GM03348 (cell line): ENCODE measurements at regions not wholly inside any gene's neighbourhood (a gene's known extent, or its start where the extent isn't known, plus 50 kb on each side); places are given as distances from the start of the nearest gene placed in this dataset.
A peak's percentile ranks its signal among the peaks of the same experiment; 100 is the strongest.

Experiments used
- DNase-seq: peaks from one replicate; pipeline ENCODE4 v3.0.0; 2012; ENCODE audit warnings: low spot score

DNA sequence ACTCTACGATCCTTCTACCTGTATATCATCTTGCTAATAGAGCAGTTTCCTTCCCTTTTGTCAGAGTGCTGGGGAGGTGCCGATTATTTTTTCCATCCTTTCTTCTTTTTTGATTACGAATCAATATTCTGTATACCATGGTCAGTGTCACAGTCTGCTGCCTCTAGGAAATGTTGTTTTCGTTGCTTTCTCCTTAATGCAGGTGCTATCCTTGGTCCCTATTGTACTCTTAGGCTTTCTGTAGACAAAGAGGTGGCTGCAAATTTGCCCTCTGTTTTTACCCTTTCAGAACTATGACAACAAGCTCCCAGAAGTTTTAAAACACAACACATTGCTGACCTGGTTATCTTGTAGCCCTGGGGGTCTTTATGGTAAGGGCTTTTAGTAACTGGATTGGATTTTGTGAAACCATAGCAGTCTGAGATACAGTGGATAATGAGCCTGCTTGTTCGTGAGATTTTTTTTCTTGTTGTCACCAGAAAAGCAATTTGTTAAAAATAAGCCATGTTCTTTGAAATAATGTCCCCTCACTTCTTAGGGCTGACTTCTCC lies 430.3 kb upstream of the TPM1 start:
- no peak for DNase-seq

DNA sequence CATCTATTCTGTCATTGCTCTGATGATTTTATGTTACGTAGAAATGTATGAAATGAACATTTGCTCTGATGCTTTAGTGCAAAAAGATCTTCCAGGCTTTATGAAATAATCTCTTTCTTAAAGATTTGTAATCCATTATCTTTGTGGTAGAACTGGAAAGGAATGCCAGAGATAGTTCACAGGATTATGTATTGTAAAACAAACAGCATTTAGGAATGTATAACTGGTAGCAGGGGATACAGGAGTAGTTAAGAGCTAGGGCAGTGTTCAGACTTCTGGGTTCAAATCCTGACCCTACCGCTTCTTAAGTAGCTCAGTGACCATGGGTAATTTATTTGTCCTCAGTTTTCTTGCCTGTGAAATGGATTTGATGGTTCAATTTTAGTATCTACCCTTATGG lies 429.8 kb upstream of the TPM1 start:
- DNase-seq: no peak

- DNase-seq: no peak
Observed at GRCh38 chr15:62616746-62617145, 425.8 kb upstream of the TPM1 start.

DNA sequence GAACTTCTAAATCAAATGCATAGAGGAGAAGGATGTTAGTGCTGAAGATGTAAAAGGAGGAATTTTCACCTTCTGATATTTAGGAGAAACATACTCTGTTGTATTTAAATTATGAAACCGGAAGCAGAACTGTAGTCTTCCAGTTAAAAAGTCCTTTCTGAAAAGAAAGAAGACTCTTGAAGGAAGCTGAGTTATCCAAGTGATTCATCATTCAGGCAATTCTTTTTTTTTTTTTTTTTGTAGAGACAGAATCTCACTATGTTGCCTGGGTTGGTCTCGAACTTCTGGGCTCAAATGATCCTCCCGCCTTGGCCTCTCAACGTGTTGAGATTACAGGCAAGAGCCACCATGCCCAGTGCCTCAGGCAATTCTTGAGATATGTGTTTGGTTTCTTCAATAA lies 424.8 kb upstream of the TPM1 start:
- no peak for DNase-seq

- peak; percentile 77 for DNase-seq
Observed at GRCh38 chr15:62618432-62618831, 424.1 kb upstream of the TPM1 start.

- DNase-seq: no peak
Observed at GRCh38 chr15:62618846-62619504, 423.6 kb upstream of the TPM1 start.

GRCh38 chr15:62619526-62619925 lies 423.0 kb upstream of the TPM1 start:
- no peak for DNase-seq

- DNase-seq: no peak
Observed at GRCh38 chr15:62622775-62623174, 419.8 kb upstream of the TPM1 start.

GRCh38 chr15:62624547-62625378 lies 417.8 kb upstream of the TPM1 start:
- peak; percentile 76 for DNase-seq

DNA sequence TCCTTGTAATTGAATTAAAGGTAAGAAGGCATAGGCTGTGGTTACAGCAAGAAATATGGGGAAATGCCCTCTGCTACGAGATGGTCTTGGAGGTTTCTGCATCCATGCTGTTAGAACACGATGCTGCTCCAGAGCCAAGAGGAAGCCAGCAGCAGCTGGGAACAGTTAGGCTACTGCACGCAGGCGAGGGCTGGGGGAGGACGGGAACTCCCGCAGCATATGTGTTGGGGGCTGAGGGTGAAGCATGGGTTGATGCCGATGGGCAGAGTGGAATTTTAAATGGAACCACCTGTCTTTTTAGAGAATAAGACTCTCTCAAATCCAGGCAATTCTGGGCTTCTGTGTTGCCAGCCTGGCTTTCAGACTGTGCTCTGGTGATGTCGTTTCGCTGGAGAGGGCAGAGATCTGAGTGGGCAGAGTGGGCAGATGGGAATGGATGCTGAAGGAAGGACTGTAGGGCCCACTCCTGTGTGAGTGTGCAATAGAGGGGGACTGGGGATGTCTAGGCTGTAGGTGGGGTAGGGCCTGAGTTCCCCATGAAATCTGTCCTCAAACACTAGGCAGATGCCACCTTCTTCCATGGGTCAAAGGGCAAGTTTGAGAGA lies 417.0 kb upstream of the TPM1 start:
- peak; percentile 85 for DNase-seq

DNA sequence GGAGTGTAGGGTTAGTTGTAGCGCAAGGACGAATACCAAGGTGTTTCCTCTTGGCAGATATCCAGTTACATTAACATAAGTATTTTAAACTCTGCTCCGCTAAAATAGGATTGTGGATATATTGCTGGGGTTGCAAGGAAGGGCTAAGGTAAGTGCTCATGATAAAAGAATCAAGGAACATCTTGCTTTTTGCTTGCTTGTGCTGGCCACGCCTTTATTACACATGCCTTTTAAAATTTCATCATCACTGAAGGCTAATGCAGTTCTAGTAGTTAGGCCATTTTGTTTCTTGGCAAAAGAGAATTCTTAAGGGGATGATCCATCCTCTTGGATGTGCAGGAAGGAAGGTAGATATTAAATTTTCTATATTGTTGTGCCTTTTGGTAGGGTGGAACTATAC lies 415.6 kb upstream of the TPM1 start:
- DNase-seq: no peak

GRCh38 chr15:62631076-62631724 lies 411.3 kb upstream of the TPM1 start:
- no peak for DNase-seq

- no peak for DNase-seq
Observed at GRCh38 chr15:62636823-62637573, 405.5 kb upstream of the TPM1 start.

GRCh38 chr15:62637574-62637897 lies 405.0 kb upstream of the TPM1 start:
- no peak for DNase-seq

DNA sequence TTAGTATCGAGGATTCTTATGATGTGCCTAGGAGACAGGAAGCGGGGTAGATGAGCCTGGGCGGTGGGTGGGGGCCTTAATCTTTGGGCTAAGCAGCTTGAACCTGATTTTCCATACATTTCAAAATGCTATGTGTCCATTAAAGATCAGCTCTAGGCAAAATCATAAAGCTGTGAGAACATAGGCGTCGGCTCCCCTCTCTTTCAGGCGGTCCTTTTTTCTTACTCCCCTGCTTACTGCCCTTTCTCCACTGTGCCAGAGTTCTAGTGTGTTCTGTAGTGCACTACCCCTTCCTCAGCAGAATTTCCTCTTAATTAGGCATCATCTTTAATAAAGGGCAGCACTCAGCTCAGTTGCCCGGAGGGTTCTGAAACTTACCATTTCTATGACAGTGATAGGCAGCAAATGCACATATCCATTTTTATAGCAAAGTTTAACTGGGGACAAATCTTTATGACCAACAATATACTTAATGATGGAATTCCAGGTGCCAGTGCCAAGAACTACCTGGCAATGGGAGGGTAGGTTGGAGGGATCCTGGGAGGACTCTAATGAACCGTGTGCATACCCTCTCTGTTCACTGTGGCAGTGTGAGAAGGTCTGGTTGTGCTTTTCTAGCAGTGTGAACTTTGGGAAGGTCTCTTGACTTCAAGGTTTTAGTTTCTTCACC lies 404.5 kb upstream of the TPM1 start:
- DNase-seq: no peak

DNA sequence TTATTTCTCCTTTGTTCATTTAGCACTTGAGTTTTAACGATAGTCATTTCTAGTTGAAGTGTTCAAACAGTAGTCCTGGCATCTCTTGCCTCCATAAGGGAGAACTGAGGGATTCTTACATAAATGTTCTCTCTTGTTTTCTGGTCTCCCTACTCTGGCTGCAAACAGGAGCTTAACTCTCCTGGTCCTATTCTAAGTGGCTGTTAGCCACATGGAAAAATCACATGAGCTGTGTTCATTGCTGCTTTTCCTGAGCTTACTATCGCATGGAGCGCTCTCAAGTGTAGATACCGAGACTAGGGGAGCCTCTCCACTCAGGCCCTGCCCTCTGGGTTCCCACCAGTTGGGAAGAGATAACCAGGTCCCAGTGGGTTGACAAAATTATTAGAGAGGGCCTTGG lies 403.1 kb upstream of the TPM1 start:
- DNase-seq: no peak

- no peak for DNase-seq
Observed at GRCh38 chr15:62639906-62640605, 402.5 kb upstream of the TPM1 start.

- no peak for DNase-seq
Observed at GRCh38 chr15:62641825-62642224, 400.7 kb upstream of the TPM1 start.

DNA sequence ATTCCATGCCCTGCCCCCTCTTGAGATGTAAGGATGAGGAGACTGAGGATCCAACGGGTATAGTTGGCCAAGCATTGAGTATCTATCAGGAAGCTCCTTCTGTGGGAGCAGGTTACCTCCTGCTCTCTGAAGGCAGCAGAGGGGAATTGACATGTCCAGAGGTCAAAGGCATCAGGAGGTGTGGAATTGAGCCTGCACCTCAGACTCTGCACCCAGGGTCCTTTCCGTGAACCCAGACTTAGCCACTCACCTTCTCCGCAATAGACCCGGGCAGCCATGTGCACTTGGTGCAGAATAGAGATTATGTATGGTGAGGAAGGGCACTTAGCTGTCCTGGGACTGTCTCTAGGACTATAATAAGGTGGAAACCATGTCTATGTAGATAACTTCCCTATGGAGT lies 399.0 kb upstream of the TPM1 start:
- DNase-seq: no peak

GRCh38 chr15:62644216-62644888 lies 398.2 kb upstream of the TPM1 start:
- no peak for DNase-seq
